HEK293 (cell line): ENCODE measurements at regions not wholly inside any gene's neighbourhood (a gene's known extent, or its start where the extent isn't known, plus 50 kb on each side); places are given as distances from the start of the nearest gene placed in this dataset.

Source experiments
- CTCF ChIA-PET: fragments of 350-600 bp; formaldehyde crosslinking; extraction: SDS; loops from one replicate; lab custom pipeline; 2021; ENCODE audit warnings: antibody characterized with exemption; lab: Yijun Ruan, JAX
- POLR2A ChIA-PET: fragments of 300-600 bp; formaldehyde crosslinking; extraction: SDS; loops from one replicate; lab custom pipeline; 2020; ENCODE audit warnings: antibody characterized with exemption, inconsistent platforms; lab: Yijun Ruan, JAX
- H3K27ac ChIP-seq: fragments of 200-500 bp; sonication (Bioruptor generic); 2 replicates; pipeline ENCODE4 v1.5.1; 2014; ENCODE audit warnings: low read depth, low read length, control low read depth, inconsistent platforms; ENCODE audit errors: extremely low read depth
- H3K36me3 ChIP-seq, 2 experiments: fragments of 200-500 bp in 1 of 2; sonication (Bioruptor generic) in 1 of 2; 1 replicate in 1 of 2; 2 replicates in 1 of 2; pipeline ENCODE4 v1.5.1; 2014 to 2017; ENCODE audit warnings: inconsistent platforms in 2 of 2, low read length in 2 of 2; ENCODE audit not compliant: control insufficient read depth in 2 of 2, insufficient read depth in 1 of 2
- H3K4me1 ChIP-seq: fragments of 200-500 bp; sonication (Bioruptor generic); 2 replicates; pipeline ENCODE4 v1.5.1; 2014; ENCODE audit warnings: mild to moderate bottlenecking, low read length, inconsistent platforms; ENCODE audit not compliant: control insufficient read depth, insufficient read depth
- H3K4me3 ChIP-seq: 2 replicates; pipeline ENCODE4 v1.5.1; 2011; ENCODE audit warnings: low read depth, mild to moderate bottlenecking, control low read depth, low read length, moderate library complexity
- H3K9me3 ChIP-seq: fragments of 200-500 bp; sonication (Bioruptor generic); 2 replicates; pipeline ENCODE4 v1.5.1; 2014; ENCODE audit warnings: low read depth, low read length, inconsistent platforms; ENCODE audit not compliant: control insufficient read depth, insufficient read depth
- GFI1B ChIP-seq: fragments of 450-650 bp; formaldehyde crosslinking; IDR thresholded peaks from 2 replicates; pipeline ENCODE4 v1.5.1; 2016; ENCODE audit warnings: missing biosample characterization, missing genetic modification characterization
- GLI2 ChIP-seq: fragments of 450-650 bp; formaldehyde crosslinking; IDR thresholded peaks from 2 replicates; pipeline ENCODE4; 2017; ENCODE audit warnings: missing biosample characterization, missing genetic modification characterization, low read depth, borderline replicate concordance
- KLF9 ChIP-seq: fragments of 450-650 bp; formaldehyde crosslinking; IDR thresholded peaks from 2 replicates; pipeline ENCODE4 v1.5.1; 2016; ENCODE audit warnings: missing biosample characterization, missing genetic modification characterization, low read depth
- SETDB1 ChIP-seq: IDR thresholded peaks from one replicate; pipeline ENCODE4 v1.6.1; 2017; ENCODE audit warnings: mild to moderate bottlenecking, low read length, moderate library complexity, mixed read lengths; ENCODE audit not compliant: insufficient read length
- SP2 ChIP-seq: fragments of 450-650 bp; formaldehyde crosslinking; IDR thresholded peaks from 2 replicates; pipeline ENCODE4 v1.5.1; 2016; ENCODE audit warnings: missing biosample characterization, missing genetic modification characterization
- ZBTB1 ChIP-seq: fragments of 450-650 bp; formaldehyde crosslinking; IDR thresholded peaks from 2 replicates; pipeline ENCODE4 v1.5.1; 2016; ENCODE audit warnings: missing biosample characterization, missing genetic modification characterization
- ZFP3 ChIP-seq: fragments of 450-650 bp; formaldehyde crosslinking; IDR thresholded peaks from 2 replicates; pipeline ENCODE4 v1.5.1; 2016; ENCODE audit warnings: low read depth, missing biosample characterization, missing genetic modification characterization
- ZIC2 ChIP-seq: fragments of 450-650 bp; formaldehyde crosslinking; IDR thresholded peaks from 2 replicates; pipeline ENCODE4 v1.5.1; 2016; ENCODE audit warnings: missing biosample characterization, missing genetic modification characterization
- ZNF148 ChIP-seq: fragments of 450-650 bp; formaldehyde crosslinking; IDR thresholded peaks from 2 replicates; pipeline ENCODE4 v1.5.0; 2017; ENCODE audit warnings: missing biosample characterization, missing genetic modification characterization, borderline replicate concordance
- ZNF473 ChIP-seq: fragments of 450-650 bp; formaldehyde crosslinking; IDR thresholded peaks from 2 replicates; pipeline ENCODE4 v1.5.1; 2017; ENCODE audit warnings: missing biosample characterization, missing genetic modification characterization
- ZNF518A ChIP-seq: fragments of 450-650 bp; formaldehyde crosslinking; conservative IDR thresholded peaks from 2 replicates; pipeline ENCODE4 v1.5.1; 2016; ENCODE audit warnings: low read depth, missing biosample characterization, missing genetic modification characterization
- ZNF530 ChIP-seq: fragments of 450-650 bp; formaldehyde crosslinking; IDR thresholded peaks from 2 replicates; pipeline ENCODE4 v1.5.1; 2016; ENCODE audit warnings: low read depth, missing biosample characterization, missing genetic modification characterization
- ZNF571 ChIP-seq: fragments of 450-650 bp; formaldehyde crosslinking; IDR thresholded peaks from 2 replicates; pipeline ENCODE4 v1.5.0; 2017; ENCODE audit warnings: missing biosample characterization, missing genetic modification characterization
- ZNF629 ChIP-seq: fragments of 450-650 bp; formaldehyde crosslinking; IDR thresholded peaks from 2 replicates; pipeline ENCODE4 v1.5.1; 2017; ENCODE audit warnings: missing biosample characterization, missing genetic modification characterization
- ZNF660 ChIP-seq: fragments of 450-650 bp; IDR thresholded peaks from 2 replicates; pipeline ENCODE4 v1.5.1; 2018; ENCODE audit warnings: missing biosample characterization, mild to moderate bottlenecking, missing genetic modification characterization
- ZNF664 ChIP-seq: fragments of 450-650 bp; formaldehyde crosslinking; IDR thresholded peaks from 2 replicates; pipeline ENCODE4 v1.5.1; 2016; ENCODE audit warnings: missing biosample characterization, missing genetic modification characterization
- ZNF747 ChIP-seq: fragments of 450-650 bp; formaldehyde crosslinking; IDR thresholded peaks from 2 replicates; pipeline ENCODE4 v1.5.1; 2016; ENCODE audit warnings: missing biosample characterization, missing genetic modification characterization
- TF ChIP-seq, protein P1 (sequence below): fragments of 450-650 bp; formaldehyde crosslinking; IDR thresholded peaks from 2 replicates; pipeline ENCODE4 v1.5.1; 2016; ENCODE audit warnings: missing biosample characterization, missing genetic modification characterization
- TF ChIP-seq, protein P2 (sequence below): sonication (generic); formaldehyde crosslinking; IDR thresholded peaks from 2 replicates; pipeline ENCODE4 v1.8.1; 2022; ENCODE audit warnings: mild to moderate bottlenecking, moderate library complexity, missing genetic modification reagents

DNA sequence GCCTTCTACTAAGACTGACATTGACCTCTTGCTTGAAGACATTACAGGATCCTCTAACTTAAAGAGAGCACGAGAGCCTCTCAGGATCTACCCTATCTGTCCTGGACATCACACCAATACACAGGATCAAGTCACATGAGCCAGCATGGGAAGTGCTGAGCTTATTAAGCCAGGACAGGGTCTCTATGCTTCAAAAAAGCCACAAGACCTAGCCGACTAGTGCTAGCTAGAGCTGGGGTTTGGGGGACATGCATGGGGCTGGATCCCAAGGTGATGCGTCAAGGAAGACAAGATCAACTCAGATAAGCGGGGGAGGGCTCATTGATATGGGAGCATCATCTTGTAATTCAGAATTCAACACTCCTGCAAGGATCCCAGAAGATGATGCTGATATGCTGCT, 167.2 kb upstream of the TAB2 start:
- Histone ChIP-seq H3K27ac (no peak overlapping the region), H3K4me1 (no peaks in the 10 kb centered on the region), H3K4me3 (no peak overlapping the region), H3K36me3 (no peaks in the 10 kb centered on the region), H3K9me3 (no peaks in the 10 kb centered on the region)
- TF ChIP-seq SP2 (tag by site-specific recombination) (no peak), ZNF518A (no peak), KLF9 (no peak), ZNF473 (tag by site-specific recombination) (no peak), ZNF571 (tag by site-specific recombination) (no peak)
- TF ChIP-seq, protein P1, sequence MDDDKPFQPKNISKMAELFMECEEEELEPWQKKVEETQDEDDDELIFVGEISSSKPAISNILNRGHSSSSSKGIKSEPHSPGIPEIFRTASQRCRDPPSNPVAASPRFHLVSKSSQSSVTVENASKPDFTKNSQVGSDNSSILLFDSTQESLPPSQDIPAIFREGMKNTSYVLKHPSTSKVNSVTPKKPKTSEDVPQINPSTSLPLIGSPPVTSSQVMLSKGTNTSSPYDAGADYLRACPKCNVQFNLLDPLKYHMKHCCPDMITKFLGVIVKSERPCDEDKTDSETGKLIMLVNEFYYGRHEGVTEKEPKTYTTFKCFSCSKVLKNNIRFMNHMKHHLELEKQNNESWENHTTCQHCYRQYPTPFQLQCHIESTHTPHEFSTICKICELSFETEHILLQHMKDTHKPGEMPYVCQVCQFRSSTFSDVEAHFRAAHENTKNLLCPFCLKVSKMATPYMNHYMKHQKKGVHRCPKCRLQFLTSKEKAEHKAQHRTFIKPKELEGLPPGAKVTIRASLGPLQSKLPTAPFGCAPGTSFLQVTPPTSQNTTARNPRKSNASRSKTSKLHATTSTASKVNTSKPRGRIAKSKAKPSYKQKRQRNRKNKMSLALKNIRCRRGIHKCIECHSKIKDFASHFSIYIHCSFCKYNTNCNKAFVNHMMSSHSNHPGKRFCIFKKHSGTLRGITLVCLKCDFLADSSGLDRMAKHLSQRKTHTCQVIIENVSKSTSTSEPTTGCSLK: no peak
- POLR2A ChIA-PET: no interaction called here
- CTCF ChIA-PET: interaction anchor here (0.6 to 1.0 kb wide), 3 partner anchors 14 to 590 kb away, joined by 3 to 4 read pairs (median 4); no protein-coding TSS in a partner anchor

DNA sequence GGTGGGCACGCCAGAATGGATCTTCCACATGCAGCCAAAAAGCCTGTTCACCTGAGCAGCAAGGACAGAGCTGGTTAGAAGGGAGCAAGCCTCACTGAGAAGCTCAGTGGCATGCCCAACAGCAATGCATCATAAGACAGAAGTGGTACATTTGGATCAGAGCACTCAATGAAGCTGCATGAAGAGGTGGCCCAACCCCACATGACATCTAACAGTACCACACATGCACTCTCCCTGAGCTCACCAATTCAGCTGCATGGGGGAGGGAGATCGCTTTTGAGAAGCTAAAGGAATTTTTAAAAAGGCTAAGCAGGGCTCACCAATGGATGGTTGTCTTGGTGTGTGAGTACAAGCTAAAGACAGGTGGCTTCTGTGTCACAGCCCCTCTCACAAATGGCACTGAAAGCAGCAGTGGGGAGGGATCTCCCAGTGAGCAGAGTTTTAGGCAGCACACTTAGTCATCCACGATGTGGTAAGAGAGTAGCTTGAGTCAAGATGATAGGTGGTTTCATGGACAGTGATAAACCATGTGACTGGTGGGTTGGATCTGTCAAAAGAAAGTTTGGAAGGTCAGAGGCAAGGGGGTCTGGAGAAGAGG, 166.6 kb upstream of the TAB2 start:
- CTCF ChIA-PET: interaction anchor here (0.6 to 1.0 kb wide), 3 partner anchors 13 to 591 kb away, joined by 3 to 4 read pairs (median 4); no protein-coding TSS in a partner anchor
- TF ChIP-seq SETDB1 (no peak), ZNF664 (no peak), ZNF148 (no peak), ZNF530 (tag by site-specific recombination) (no peak), ZNF629 (no peak), ZNF518A (no peak), ZNF660 (tag by site-specific recombination) (no peak), ZFP3 (no peak), ZIC2 (tag by site-specific recombination) (no peak), ZNF747 (tag by site-specific recombination) (no peak), GFI1B (tag by site-specific recombination) (no peak), ZBTB1 (tag by site-specific recombination) (no peak), GLI2 (tag by site-specific recombination) (no peak)
- TF ChIP-seq, protein P2, sequence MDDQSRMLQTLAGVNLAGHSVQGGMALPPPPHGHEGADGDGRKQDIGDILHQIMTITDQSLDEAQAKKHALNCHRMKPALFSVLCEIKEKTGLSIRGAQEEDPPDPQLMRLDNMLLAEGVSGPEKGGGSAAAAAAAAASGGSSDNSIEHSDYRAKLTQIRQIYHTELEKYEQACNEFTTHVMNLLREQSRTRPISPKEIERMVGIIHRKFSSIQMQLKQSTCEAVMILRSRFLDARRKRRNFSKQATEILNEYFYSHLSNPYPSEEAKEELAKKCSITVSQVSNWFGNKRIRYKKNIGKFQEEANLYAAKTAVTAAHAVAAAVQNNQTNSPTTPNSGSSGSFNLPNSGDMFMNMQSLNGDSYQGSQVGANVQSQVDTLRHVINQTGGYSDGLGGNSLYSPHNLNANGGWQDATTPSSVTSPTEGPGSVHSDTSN: no peak

More for the DNA sequence above, 166.6 kb upstream of the TAB2 start:
- Histone ChIP-seq H3K9me3 (no peaks in the 10 kb centered on the region), H3K36me3 (no peaks in the 10 kb centered on the region), H3K4me1 (no peaks in the 10 kb centered on the region), H3K4me3 (no peak overlapping the region), H3K27ac (no peak overlapping the region)
- POLR2A ChIA-PET: no interaction called here
